Activated B cell treated with CpG ODN at 0.5 μM for 24 hours (primary cell): ENCODE measurements at regions not wholly inside any gene's neighbourhood (a gene's known extent, or its start where the extent isn't known, plus 50 kb on each side); places are given as distances from the start of the nearest gene placed in this dataset.

Experiments
- ATAC-seq: fragments of 200-7000 bp; cut with Tn5 transposase; one replicate; pipeline ENCODE4 v1.10.0; 2021; ENCODE audit warnings: low read depth, mild to moderate bottlenecking, moderate library complexity
- CTCF ChIA-PET: fragments of 350-600 bp; sonication (Branson Sonifier 250); formaldehyde crosslinking; loops from one replicate; lab custom pipeline; 2021; ENCODE audit warnings: antibody characterized with exemption; lab: Charles Lee
- POLR2A ChIA-PET: fragments of 350-600 bp; sonication (Branson Sonifier 250); formaldehyde crosslinking; loops from one replicate; lab custom pipeline; 2021; ENCODE audit warnings: antibody characterized with exemption; lab: Charles Lee
- DNase-seq: peaks from one replicate; pipeline ENCODE4 v3.0.0; 2022
- H3K27ac Mint-ChIP-seq: one replicate; pipeline ENCODE4 v1.8.0; 2020; ENCODE audit warnings: mixed read lengths
- H3K27me3 Mint-ChIP-seq: one replicate; pipeline ENCODE4 v1.8.0; 2021; ENCODE audit warnings: mixed read lengths
- H3K36me3 Mint-ChIP-seq: one replicate; pipeline ENCODE4 v1.8.0; 2021; ENCODE audit warnings: low read depth, mixed read lengths
- H3K4me1 Mint-ChIP-seq: one replicate; pipeline ENCODE4 v1.8.0; 2021; ENCODE audit warnings: mixed read lengths
- H3K4me3 Mint-ChIP-seq: one replicate; pipeline ENCODE4 v1.8.0; 2020; ENCODE audit warnings: mild to moderate bottlenecking, mixed read lengths
- H3K9me3 Mint-ChIP-seq: one replicate; pipeline ENCODE4 v1.8.0; 2020; ENCODE audit warnings: mixed read lengths
- CTCF ChIP-seq: fragments of 200-600 bp; IDR thresholded peaks from one replicate; pipeline ENCODE4 v1.8.0; 2022; ENCODE audit warnings: antibody characterized with exemption, mild to moderate bottlenecking
- intact Hi-C: fragments of 100-400 bp; cut with micrococcal nuclease; formaldehyde crosslinking; loops from one replicate; pipeline ENCODE4 v1.15.1; 2024

GRCh38 chr12:71233083-71233482 is 75.3 kb upstream of the TSPAN8 start:
- no peak for TF ChIP-seq CTCF
- DNase-seq (no peak), ATAC-seq (no peak)
- no peaks in the 10 kb centered on the region for H3K36me3 Mint-ChIP-seq
- H3K4me3 Mint-ChIP-seq: no peak overlapping the region
- no peak overlapping the region for H3K27ac Mint-ChIP-seq
- no peaks in the 10 kb centered on the region for H3K27me3 Mint-ChIP-seq
- no peaks in the 10 kb centered on the region for H3K4me1 Mint-ChIP-seq
- CTCF ChIA-PET: no interaction called here
- no peaks in the 10 kb centered on the region for H3K9me3 Mint-ChIP-seq
- POLR2A ChIA-PET: no interaction called here
- intact Hi-C loops: no loop called here

GRCh38 chr12:71230542-71230941 is 72.7 kb upstream of the TSPAN8 start:
- POLR2A ChIA-PET: no interaction called here

GRCh38 chr12:71223139-71223538 is 65.3 kb upstream of the TSPAN8 start:
- Mint-ChIP-seq H3K27me3 (no peaks in the 10 kb centered on the region), H3K4me1 (no peaks in the 10 kb centered on the region), H3K9me3 (no peaks in the 10 kb centered on the region), H3K27ac (no peak overlapping the region), H3K36me3 (no peaks in the 10 kb centered on the region), H3K4me3 (no peak overlapping the region)
- no peak for ATAC-seq
- ChIA-PET CTCF (no interaction called here), POLR2A (no interaction called here)
- no peak for TF ChIP-seq CTCF
- DNase-seq: no peak
- intact Hi-C loops: no loop called here

More at GRCh38 chr12:71230542-71230941, 72.7 kb upstream of the TSPAN8 start:
- intact Hi-C loops: no loop called here
- H3K27ac Mint-ChIP-seq: no peak overlapping the region
- no peaks in the 10 kb centered on the region for H3K9me3 Mint-ChIP-seq
- no peaks in the 10 kb centered on the region for H3K27me3 Mint-ChIP-seq
- H3K36me3 Mint-ChIP-seq: no peaks in the 10 kb centered on the region
- no peaks in the 10 kb centered on the region for H3K4me1 Mint-ChIP-seq
- DNase-seq (no peak), ATAC-seq (no peak)
- CTCF ChIA-PET: no interaction called here
- no peak overlapping the region for H3K4me3 Mint-ChIP-seq
- TF ChIP-seq CTCF: no peak

GRCh38 chr12:71222436-71222835 is 64.6 kb upstream of the TSPAN8 start:
- TF ChIP-seq CTCF: no peak
- POLR2A ChIA-PET: no interaction called here
- no peak overlapping the region for H3K4me3 Mint-ChIP-seq
- DNase-seq: no peak
- no peak for ATAC-seq
- no peaks in the 10 kb centered on the region for H3K9me3 Mint-ChIP-seq
- no peak overlapping the region for H3K27ac Mint-ChIP-seq
- no peaks in the 10 kb centered on the region for H3K27me3 Mint-ChIP-seq
- CTCF ChIA-PET: no interaction called here
- intact Hi-C loops: no loop called here
- H3K4me1 Mint-ChIP-seq: no peaks in the 10 kb centered on the region
- no peaks in the 10 kb centered on the region for H3K36me3 Mint-ChIP-seq

- Mint-ChIP-seq H3K9me3 (no peaks in the 10 kb centered on the region), H3K27ac (no peak overlapping the region), H3K4me3 (no peak overlapping the region), H3K27me3 (no peaks in the 10 kb centered on the region), H3K36me3 (no peaks in the 10 kb centered on the region), H3K4me1 (no peaks in the 10 kb centered on the region)
- DNase-seq (no peak), ATAC-seq (no peak)
- no peak for TF ChIP-seq CTCF
- ChIA-PET POLR2A (no interaction called here), CTCF (no interaction called here)
- intact Hi-C loops: no loop called here
These were observed 62.5 kb upstream of the TSPAN8 start for GRCh38 chr12:71220260-71220659.
